HG03039 (cell line): ENCODE measurements at regions not wholly inside any gene's neighbourhood (a gene's known extent, or its start where the extent isn't known, plus 50 kb on each side); places are given as distances from the start of the nearest gene placed in this dataset.
"Not testable (repeated sequence)": the region's sequence is repeated elsewhere in the genome, so short reads cannot be mapped to it uniquely, and the experiment has no call there.

ENCODE experiments used
- ATAC-seq: cut with Tn5 transposase; IDR thresholded peaks from one replicate; pipeline ENCODE4 v1.9.1; 2021; ENCODE audit warnings: mild to moderate bottlenecking, moderate library complexity; ENCODE audit not compliant: unreplicated experiment

DNA sequence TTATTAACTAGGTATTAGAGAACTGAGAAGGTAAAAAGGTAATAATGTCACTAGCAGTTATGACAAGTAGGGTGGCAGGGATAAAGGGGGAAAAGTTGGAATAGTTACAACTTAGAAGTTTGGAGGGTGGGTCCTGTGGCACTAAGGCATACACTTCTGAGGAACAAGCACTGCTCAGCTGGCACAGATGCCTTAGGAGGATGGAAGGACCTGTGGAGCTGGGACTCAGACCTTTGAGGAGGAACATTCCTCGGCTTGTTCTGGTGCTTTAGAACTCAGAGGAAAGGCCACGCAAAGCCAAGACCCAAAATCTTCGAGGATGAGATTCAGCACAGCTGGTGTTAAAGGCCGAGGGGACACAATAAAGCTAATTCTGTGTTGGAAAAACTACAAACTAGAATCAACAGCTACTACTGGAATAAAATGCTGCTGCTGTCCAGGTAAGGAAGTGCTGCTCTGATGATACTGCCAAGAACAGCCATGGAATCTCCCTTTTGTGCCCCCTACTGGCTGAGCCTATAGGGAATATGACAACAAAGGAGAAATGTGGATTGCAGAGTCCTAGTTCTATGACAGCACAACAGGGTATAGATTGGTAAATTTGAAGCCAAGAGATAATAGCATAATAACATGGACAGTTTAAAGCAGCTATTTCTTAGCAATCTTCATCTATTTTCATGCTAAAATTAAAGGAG, 126.7 kb downstream of the SLC25A46 start:
- no peak for ATAC-seq

DNA sequence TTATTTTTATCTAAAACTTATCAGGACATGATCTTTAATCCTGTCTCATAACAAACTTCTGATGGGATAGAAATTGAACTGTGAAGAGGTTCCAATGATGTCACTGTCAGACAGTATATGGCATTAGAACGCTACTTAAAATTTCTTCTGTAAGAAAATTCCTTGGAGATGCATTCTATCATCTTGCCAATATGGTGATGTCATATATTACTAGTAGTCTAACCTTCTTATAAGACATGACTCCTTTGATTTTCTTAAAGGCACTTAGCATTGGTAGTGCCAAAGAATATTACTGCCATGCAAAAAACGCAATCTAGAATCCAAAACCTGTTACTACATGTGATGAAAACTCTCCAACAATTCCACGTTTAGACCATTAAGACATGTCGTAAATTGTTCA, 131.1 kb downstream of the SLC25A46 start:
- ATAC-seq, result no peak

DNA sequence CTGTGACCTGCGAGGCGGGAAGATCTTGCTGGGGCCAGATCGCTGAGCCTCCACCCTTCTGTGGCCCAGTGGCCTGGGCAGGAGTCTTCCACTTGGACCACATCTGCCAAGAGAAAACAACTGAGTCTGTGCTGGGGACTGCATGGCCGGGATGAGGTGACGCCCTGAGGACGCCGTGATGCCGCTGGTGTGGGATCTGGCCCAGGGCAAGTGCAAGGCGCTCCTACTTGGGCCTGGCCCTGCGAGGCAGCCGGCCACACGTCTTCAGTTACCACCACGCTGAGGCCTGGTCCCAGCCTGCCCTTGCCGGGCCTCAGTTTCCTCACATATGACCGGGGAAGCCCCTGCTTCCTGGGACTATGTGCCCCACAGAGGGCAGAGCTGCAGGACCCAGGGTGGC, 133.4 kb downstream of the SLC25A46 start:
- no peak for ATAC-seq

DNA sequence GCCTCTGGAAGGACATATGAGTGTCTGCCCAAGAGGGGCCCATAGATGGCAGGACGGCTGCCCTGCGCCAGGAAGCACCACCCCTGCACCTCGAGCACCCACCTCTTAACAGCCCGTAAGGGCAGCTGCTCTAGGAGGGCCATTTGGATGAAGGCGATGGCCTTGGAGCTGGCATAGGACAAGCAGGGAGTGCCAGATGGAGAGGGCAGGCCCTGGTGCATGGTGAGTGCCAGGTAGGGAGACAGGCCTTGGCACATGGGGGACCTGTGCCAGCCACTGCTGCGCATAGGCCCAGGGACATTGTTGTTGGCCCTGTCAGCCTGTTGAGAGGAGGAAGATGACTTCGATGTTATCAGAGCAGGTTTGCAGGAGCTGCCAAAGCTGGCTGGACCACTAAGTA, 134.2 kb downstream of the SLC25A46 start:
- ATAC-seq, result no peak

DNA sequence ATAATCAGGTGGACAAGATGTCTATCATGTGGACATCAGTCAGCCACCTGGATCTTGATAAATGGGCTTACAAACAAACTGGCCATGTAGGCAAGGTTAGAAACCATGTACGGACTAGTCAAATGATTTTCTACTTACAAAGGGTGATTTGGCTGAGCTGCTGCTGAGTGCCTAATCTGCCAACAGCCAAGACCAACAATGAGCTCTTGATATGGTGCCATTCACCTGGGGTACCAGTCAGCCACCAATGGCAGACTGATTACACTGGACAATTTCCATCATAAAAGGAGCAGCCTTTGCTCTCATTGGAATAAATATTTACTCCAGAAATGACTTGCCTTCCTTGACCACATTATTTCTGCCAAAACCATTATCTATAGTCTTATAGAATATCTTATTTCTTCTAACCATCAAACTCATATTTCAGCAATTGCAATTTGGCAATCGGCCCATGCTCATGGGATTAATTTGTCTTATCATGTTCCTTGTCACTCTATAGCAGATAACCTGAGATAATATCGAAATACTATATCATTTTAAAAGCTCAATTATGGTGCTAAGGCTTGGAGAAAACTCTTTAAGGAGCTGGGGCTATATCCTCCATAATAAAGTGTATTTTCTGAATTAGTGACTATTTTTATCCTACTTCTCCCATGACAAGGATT, 135.1 kb downstream of the SLC25A46 start:
- no peak for ATAC-seq

DNA sequence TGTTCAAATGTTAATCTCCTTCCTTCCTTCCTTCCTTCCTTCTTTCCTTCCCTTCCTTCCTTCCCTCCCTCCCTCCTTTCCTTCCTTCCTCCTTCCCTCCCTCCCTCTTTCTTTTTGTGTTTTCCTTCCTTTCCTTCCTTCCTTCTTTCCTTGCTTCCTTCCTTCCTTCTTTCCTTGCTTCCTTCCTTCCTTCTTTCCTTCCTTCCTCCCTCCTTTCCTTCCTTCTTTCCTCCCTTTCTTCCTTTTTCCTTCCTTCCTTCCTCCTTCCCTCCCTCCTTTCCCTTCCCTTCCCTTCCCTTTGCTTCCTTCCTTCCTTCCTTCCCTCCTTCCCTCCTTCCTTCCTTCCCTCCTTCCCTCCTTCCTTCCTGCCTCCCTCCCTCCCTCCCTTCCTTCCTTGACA, 136.3 kb downstream of the SLC25A46 start:
- not testable (repeated sequence) for ATAC-seq

DNA sequence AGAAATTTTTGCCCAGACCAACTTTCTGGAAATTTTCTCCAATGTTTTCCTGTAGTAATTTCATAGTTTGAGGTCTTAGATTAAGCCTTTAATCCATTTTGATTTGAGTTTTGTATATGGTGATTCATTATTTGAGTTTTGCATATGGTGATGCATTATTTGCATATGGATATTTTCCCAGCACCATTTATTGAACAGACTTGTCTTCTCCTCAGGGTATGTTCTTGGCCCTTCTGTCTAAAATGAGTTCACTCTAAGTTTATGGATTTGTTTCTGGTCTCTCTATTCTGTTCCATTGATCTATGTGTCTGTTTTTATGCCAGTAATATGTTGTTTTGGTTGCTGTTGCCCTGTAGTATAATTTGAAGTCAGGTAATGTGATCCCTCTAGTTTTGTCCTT, 139.3 kb downstream of the SLC25A46 start:
- no peak for ATAC-seq

DNA sequence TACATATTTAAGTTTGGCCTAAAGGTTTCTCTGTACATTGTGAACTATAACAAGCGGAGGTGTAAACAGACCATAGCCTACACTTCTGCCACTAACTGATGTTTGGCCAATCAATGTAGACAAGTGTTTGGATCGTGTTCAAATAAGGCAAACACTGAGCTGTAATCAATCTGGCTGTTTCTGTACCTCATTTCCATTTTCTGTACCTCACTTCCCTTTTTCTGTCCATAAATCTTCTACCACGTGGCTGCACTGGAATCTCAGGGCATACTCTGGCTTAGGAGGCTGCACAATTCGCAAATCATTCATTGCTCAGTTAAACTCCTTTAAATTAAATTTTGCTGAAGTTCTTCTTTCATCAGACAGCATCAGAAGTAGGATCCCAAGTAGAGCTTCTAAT, 140.9 kb downstream of the SLC25A46 start:
- no peak for ATAC-seq

DNA sequence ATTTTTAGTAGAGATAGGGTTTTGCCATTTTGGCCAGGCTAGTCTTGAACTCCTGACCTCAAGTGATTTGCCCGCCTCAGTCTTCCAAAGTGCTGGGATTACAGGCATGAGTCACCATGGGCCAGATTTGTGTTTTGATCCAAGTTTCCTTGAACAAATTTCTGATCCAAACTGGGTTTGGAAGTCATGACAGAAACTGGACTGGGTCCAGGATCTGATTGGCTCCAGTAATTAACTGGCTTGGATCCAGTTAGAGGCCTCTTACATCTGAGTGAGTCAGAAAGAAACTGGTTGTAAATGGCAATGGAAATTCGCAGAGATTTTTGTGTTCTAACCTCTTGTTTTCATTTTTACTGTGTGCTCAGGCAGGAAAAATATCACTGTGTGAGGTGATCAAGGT, 141.6 kb downstream of the SLC25A46 start:
- ATAC-seq, result no peak

DNA sequence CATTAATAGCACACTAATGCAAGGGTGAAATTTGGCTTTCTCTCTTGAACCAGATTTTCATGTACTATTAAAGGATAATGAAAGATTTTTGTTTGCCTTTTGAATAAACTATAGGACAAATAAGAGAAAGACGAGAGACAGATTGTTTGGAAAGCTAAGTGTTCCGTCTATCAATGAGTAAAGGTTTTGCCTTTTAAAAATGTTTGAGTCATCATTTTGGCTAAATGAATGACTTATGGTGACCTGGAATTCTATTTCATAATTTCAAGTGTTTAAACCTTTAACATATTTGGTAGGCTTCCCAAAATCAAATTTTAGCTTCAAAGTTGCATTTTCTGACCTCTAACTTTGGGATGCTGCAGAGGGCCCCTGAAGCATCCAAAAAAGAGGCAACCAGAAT, 145.2 kb downstream of the SLC25A46 start:
- ATAC-seq, result no peak

DNA sequence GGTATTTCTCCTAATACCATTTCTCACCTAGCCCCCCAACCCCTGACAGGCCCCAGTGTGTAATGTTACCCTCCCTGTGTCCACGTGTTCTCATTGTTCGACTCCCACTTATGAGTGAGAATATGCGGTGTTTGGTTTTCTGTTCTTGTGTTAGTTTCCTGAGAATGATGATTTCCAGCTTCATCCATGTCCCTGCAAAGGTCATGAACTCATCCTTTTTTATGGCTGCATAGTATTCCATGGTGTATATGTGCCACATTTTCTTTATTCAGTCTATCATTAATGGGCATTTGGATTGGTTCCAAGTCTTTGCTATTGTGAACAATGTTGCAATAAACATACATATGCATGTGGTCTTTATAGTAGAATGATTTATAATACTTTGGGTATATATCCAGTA, 148.4 kb downstream of the SLC25A46 start:
- ATAC-seq, result not testable (repeated sequence)

DNA sequence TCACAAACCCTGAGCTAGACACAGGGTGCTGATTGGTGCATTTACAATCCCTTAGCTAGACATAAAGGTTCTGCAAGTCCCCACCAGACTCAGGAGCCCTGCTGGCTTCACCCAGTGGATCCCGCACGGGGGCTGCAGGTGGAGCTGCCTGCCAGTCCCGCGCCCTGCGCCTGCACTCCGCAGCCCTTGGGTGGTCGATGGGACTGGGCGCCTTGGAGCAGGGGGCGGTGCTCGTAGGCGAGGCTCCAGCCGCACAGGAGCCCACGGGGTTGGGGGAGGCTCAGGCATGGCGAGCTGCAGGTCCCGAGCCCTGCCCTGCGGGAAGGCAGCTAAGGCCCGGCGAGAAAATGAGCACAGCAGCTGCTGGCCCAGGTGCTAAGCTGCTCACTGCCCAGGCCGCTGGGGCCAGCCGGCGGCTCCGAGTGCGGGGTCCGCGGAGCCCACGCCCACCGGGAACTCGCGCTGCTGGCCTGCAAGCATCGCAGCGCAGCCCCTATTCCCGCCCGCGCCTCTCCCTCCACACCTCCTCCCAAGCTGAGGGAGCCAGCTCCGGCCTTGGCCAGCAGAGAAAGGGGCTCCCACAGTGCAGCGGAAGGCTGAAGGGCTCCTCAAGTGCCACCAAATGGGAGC, 155.2 kb downstream of the SLC25A46 start:
- ATAC-seq, result not testable (repeated sequence)

DNA sequence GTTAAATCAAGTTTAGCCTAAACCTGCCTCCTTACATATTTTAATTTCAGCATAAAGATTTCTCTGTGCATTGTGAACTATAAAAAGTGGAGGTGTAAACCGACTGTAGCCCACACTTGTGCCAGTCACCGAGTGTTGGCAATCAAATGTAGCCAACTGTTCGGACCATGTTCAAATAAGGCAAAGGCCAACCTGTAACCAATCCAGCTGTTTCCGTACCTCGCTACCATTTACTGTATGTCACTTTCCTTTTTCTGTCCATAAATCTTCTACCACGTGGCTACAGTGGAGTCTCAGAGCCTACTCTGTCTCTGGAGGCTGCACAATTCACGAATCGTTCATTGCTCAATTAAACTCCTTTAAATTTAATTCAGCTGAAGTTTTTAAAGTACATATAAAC, 156.0 kb downstream of the SLC25A46 start:
- no peak for ATAC-seq

DNA sequence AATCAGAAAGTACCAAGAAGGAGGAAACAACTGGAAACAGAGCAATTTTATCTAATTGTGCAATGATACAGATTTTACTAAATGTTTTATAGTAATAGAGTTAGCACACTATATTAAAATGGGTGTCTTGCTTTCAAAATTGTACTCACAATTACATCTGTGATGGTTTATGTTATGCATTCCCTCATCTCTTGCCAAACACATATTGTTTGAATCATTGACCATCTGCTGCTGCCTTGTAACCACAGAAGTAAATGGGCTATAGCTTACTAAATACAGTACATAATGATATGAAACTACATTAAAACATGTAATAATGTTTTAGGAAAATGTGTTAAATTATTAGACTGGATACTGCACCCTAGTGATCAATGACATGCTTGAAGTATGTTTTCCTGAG, 158.1 kb downstream of the SLC25A46 start:
- ATAC-seq, result no peak

DNA sequence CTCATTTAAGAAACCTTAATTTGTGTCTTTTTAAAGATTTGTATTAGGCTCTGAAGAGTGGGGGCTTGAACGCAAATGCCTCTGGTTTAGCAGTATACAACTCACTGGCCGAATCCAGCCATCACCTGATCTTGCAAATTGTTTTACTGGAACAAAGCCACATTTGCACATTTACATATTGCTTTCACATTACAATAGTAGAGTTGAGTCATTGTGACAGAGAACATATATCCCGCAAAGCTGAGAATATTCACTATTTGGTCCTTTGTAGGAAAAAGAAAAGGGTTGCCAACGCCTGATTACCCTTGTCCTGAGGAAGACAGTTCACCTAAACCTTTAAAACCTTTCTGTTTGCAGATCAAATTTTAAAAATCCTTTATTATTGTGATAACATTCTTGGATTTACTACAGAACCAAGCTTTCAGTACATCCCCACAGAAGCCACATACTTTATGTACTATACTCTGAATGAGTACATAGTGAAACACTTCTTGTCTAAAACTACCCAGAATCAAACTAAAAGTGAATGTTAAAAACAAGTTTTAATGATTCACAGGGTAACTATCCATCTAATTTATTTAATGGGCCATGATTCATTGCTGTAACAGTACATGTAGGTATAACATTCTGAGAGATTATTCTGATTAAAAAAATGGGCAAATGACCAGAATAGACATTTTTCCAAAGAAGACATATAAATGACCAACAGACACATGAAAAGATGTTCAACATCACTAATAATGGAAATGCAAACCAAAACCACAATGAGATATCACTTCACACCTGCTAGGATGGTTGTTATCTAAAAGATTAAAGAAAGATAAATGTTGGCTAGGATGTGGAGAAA, 161.0 kb downstream of the SLC25A46 start:
- ATAC-seq, result peak; percentile 88

DNA sequence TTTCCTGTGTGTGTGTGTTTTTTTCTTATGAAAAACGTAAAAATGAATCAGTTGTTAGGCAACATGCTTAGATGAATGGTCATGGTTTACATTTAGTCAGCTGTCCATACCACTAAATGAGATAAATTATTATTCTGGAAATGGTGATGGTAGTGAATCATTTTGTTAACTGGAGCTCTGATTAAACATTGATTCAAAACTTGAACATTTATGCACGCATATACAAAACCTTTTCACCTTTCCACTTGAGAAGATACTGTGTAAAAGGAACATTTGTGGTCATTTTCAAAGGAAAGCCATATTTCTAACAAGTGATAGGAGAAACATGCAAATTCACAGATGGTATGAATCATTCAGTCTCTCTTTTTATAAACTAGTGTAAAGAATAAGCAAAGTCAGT, 162.0 kb downstream of the SLC25A46 start:
- no peak for ATAC-seq

DNA sequence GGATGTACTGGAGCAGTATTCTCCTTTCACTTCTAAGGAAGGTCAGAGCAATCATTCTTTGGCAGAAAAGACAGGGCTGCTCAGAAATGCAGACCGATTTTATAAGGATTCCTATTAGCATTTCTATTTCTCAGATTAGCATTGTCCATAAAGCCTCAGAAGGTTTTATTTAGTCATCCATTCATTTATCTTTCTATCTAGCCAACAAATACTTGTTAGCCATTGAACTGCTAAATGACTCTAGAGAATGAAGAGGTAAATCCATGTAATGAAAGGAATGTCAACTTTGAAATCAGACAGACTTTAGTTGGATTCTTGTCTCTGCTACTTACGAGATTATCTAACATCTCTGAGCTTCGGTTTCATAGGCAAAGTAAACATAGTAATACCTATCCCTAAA, 165.2 kb downstream of the SLC25A46 start:
- no peak for ATAC-seq

DNA sequence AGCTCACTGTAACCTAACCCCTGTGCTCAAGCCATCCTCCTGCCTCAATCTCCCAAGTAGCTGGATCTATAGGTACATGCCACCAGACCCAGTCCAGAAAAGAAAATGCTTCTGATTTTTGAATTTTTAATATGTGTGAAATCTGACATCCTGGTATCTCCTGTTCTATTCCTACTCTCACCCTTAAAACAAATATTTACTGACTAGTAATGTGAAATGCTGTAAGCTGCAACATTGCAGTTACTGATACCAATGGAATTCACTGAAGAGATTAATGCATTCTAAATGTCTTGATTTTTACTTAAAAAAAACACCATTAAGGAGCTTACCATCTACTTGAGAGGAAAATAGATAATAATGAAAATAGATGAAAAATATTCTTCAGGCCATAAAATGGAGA, 162.7 kb upstream of the TSLP start:
- no peak for ATAC-seq

DNA sequence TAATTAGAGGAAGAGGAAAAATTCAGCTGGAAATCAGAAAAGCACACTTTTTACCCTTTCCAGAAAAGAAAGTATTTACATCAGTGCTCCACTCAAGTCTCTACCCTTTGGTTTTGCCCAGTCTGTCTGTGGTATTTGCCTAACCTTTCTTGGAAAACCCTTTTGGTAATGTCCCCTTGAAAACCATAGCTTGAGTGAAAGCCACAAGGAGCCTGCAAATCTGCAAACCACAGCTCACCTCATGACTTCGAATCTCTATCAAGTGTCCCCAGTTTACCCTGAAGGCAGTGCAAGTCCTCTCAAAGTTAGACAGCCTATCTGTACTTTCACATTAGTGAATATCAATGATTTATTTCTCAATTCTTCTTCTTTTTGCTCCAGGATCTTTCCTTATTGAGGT, 162.1 kb upstream of the TSLP start:
- no peak for ATAC-seq

DNA sequence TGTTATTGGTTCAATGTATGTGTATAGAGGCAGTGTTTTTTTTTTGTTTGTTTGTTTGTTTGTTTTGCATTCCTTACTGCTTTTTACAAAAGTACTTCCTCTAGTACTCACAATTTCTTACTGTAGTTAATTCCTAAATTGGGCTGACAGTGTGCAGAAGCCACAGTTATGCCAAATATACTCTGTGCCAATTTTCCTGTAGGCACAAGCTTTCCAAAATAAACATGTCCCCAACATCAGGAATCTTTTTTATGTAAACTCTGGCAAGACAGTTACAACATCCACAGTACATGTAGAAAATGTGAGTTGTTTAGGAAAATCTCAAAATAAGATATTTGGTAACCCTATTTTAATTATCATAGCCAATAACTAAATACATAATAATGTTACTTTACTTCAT, 161.6 kb upstream of the TSLP start:
- no peak for ATAC-seq

DNA sequence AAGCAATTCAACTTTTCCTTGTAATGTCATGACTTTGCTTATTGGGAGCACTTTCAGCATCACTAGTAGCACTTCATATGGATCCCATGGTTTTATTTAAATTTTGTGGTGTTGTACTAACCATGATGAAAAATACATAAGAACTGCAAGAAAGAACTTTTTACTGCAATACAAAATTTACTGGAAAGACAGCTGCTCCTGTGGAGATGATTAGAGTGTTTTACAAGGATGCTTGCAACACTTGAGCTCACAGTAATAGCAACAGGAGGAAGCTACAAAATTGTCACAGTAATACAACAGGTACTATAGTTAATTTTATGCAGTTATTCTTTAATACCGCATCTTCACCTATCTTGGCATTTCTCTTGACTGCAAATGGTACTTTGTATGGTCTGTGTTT, 158.3 kb upstream of the TSLP start:
- ATAC-seq, result no peak
